IMR-90 (cell line): ENCODE measurements at regions not wholly inside any gene's neighbourhood (a gene's known extent, or its start where the extent isn't known, plus 50 kb on each side); places are given as distances from the start of the nearest gene placed in this dataset.

ENCODE experiments used
- ATAC-seq: fragments of 200-7000 bp; cut with Tn5 transposase; 2 replicates; pipeline ENCODE4 v1.9.1; 2020; ENCODE audit warnings: low read depth, mild to moderate bottlenecking, moderate library complexity
- BruUV-seq: library from RNA; stranded (reverse); fragments of 400-500 nt; replicated peaks from 2 replicates; lab custom pipeline; 2021; lab: Mats Ljungman, UMichigan
- CTCF ChIA-PET: fragments of 300-600 bp; formaldehyde crosslinking; extraction: SDS; loops from one replicate; lab custom pipeline; 2021; ENCODE audit warnings: antibody characterized with exemption; lab: Yijun Ruan, JAX
- POLR2A ChIA-PET: fragments of 300-600 bp; sonication (Branson Sonifier 250); formaldehyde crosslinking; loops from one replicate; lab custom pipeline; 2022; ENCODE audit warnings: antibody characterized with exemption; ENCODE audit not compliant: unreplicated experiment; lab: Charles Lee
- DNase-seq: peaks from one replicate; pipeline ENCODE4 v3.0.0; 2013
- H2AFZ ChIP-seq: replicated peaks from 2 replicates; pipeline ENCODE3; 2013; ENCODE audit warnings: low read length, mild to moderate bottlenecking; ENCODE audit not compliant: poor library complexity
- H2AK5ac ChIP-seq: 2 replicates; pipeline ENCODE4 v1.6.1; 2013; ENCODE audit warnings: low read depth, low read length, inconsistent platforms
- H2AK9ac ChIP-seq: replicated peaks from 2 replicates; pipeline ENCODE3; 2013; ENCODE audit warnings: mild to moderate bottlenecking, low read depth, low read length, moderate library complexity; ENCODE audit not compliant: poor library complexity
- H2BK120ac ChIP-seq: 2 replicates; pipeline ENCODE4 v1.6.1; 2013; ENCODE audit warnings: low read depth, low read length, inconsistent platforms
- H2BK15ac ChIP-seq: 3 replicates; pipeline ENCODE4 v1.6.1; 2013; ENCODE audit warnings: low read depth, low read length, inconsistent platforms
- H2BK20ac ChIP-seq: 2 replicates; pipeline ENCODE4 v1.6.1; 2013; ENCODE audit warnings: low read depth, mild to moderate bottlenecking, inconsistent platforms, low read length, moderate library complexity
- H2BK5ac ChIP-seq: 2 replicates; pipeline ENCODE4 v1.6.1; 2013; ENCODE audit warnings: mild to moderate bottlenecking, low read depth, low read length, inconsistent platforms; ENCODE audit not compliant: poor library complexity, severe bottlenecking
- H3K14ac ChIP-seq: replicated peaks from 2 replicates; pipeline ENCODE4 v1.6.1; 2013; ENCODE audit warnings: low read depth, low read length, inconsistent platforms
- H3K18ac ChIP-seq: 2 replicates; pipeline ENCODE4 v1.6.1; 2013; ENCODE audit warnings: low read depth, low read length, control low read depth
- H3K23ac ChIP-seq: 2 replicates; pipeline ENCODE4 v1.6.1; 2013; ENCODE audit warnings: low read depth, low read length, inconsistent platforms
- H3K27ac ChIP-seq: 2 replicates; pipeline ENCODE4 v1.5.1; 2013; ENCODE audit warnings: mild to moderate bottlenecking, control low read depth, low read length; ENCODE audit not compliant: insufficient read depth
- H3K27me3 ChIP-seq: 2 replicates; pipeline ENCODE4 v1.6.1; 2013; ENCODE audit warnings: low read length; ENCODE audit not compliant: control insufficient read depth, insufficient read depth
- H3K36me3 ChIP-seq: 2 replicates; pipeline ENCODE4 v1.6.1; 2013; ENCODE audit warnings: low read length, mixed read lengths; ENCODE audit not compliant: control insufficient read depth, insufficient read depth
- H3K4ac ChIP-seq: 2 replicates; pipeline ENCODE4 v1.6.1; 2013; ENCODE audit warnings: low read depth, low read length, inconsistent platforms
- H3K4me1 ChIP-seq: 2 replicates; pipeline ENCODE4 v1.6.1; 2013; ENCODE audit warnings: low read length, mixed read lengths; ENCODE audit not compliant: control insufficient read depth, insufficient read depth
- H3K4me2 ChIP-seq: 2 replicates; pipeline ENCODE4 v1.6.1; 2013; ENCODE audit warnings: low read depth, mild to moderate bottlenecking, control low read depth, low read length, moderate library complexity
- H3K4me3 ChIP-seq: 2 replicates; pipeline ENCODE4 v1.5.1; 2013; ENCODE audit warnings: low read depth, mild to moderate bottlenecking, control low read depth, low read length, moderate library complexity; ENCODE audit not compliant: insufficient read depth
- H3K56ac ChIP-seq: 2 replicates; pipeline ENCODE4 v1.6.1; 2013; ENCODE audit warnings: low read length, inconsistent platforms; ENCODE audit not compliant: insufficient read depth; ENCODE audit errors: extremely low read depth
- H3K79me1 ChIP-seq, 2 experiments: 2 replicates each; pipeline ENCODE4 v1.6.1; 2013; ENCODE audit warnings: low read length in 2 of 2, inconsistent platforms in 1 of 2, low read depth in 1 of 2
- H3K9ac ChIP-seq: 2 replicates; pipeline ENCODE4 v1.6.1; 2013; ENCODE audit warnings: low read depth, low read length, control low read depth
- H3K9me1 ChIP-seq: 2 replicates; pipeline ENCODE4 v1.6.1; 2013; ENCODE audit warnings: low read length, inconsistent platforms; ENCODE audit not compliant: insufficient read depth
- H3K9me3 ChIP-seq: 2 replicates; pipeline ENCODE4 v1.6.1; 2013; ENCODE audit warnings: low read length; ENCODE audit not compliant: control insufficient read depth, insufficient read depth
- H4K20me1 ChIP-seq: 2 replicates; pipeline ENCODE4 v1.6.1; 2013; ENCODE audit warnings: low read length, inconsistent platforms; ENCODE audit not compliant: insufficient read depth
- H4K5ac ChIP-seq: 2 replicates; pipeline ENCODE4 v1.6.1; 2013; ENCODE audit warnings: mild to moderate bottlenecking, low read depth, low read length, control low read depth
- H4K8ac ChIP-seq, 2 experiments: 2 replicates each; pipeline ENCODE4 v1.6.1; 2013; ENCODE audit warnings: low read depth in 2 of 2, low read length in 2 of 2, control low read depth in 1 of 2, inconsistent platforms in 1 of 2
- H4K91ac ChIP-seq: 2 replicates; pipeline ENCODE4 v1.6.1; 2013; ENCODE audit warnings: low read depth, low read length, inconsistent platforms; ENCODE audit not compliant: insufficient read depth
- BHLHE40 ChIP-seq: fragments of 150-350 bp; IDR thresholded peaks from 2 replicates; pipeline ENCODE4 v1.6.1; 2016; ENCODE audit warnings: mild to moderate bottlenecking, low read depth, low read length
- CEBPB ChIP-seq: IDR thresholded peaks from 2 replicates; pipeline ENCODE4 v1.6.1; 2012; ENCODE audit warnings: low read depth, low read length, improper control_type of control experiment
- CHD1 ChIP-seq: IDR thresholded peaks from 2 replicates; pipeline ENCODE4 v1.6.1; 2012; ENCODE audit warnings: low read depth, low read length, improper control_type of control experiment
- WGBS, 2 experiments: methylation state at CpG; one replicate each; pipeline versions ENCODE4 v1.1.5 to v1.1.7; 2013; ENCODE audit warnings: missing lambda C conversion rate in 2 of 2; ENCODE audit not compliant: insufficient read length in 1 of 2; ENCODE audit errors: extremely low coverage in 2 of 2; 5-methylcytosine and 5-hydroxymethylcytosine counted together
- dilution Hi-C: fragments of 300-500 bp; cut with HindIII; formaldehyde crosslinking; loops from one replicate; pipeline ENCODE4 v1.14.3; 2018; ENCODE audit warnings: low sequenced_read_pairs; ENCODE audit not compliant: unreplicated experiment
- in situ Hi-C: fragments of 300-500 bp; cut with MboI; formaldehyde crosslinking; loops from 3 replicates; pipeline ENCODE4 v1.14.3; 2019; ENCODE audit warnings: low sequenced_read_pairs, inconsistent platforms, mixed read lengths
- intact Hi-C: fragments of 100-400 bp; cut with micrococcal nuclease; formaldehyde crosslinking; loops from 2 replicates; pipeline ENCODE4 v1.10.0; 2022
- TF ChIP-seq, protein P1 (sequence below): fragments of 150-350 bp; IDR thresholded peaks from 2 replicates; pipeline ENCODE4 v1.6.1; 2017; ENCODE audit warnings: mild to moderate bottlenecking, antibody characterized with exemption, low read length, low read depth

GRCh38 chr1:188433425-188433824, 1604.7 kb downstream of the PLA2G4A start:
- H3K27me3 ChIP-seq: no peaks in the 10 kb centered on the region
- no peak overlapping the region for H3K4me3 ChIP-seq
- WGBS, 2 experiments: no CpG with 5 or more reads among the region's 2 CpGs
- no peaks in the 10 kb centered on the region for H3K79me1 ChIP-seq
- H3K23ac ChIP-seq: no peak overlapping the region
- peak; percentile 83 for DNase-seq
- H2AK9ac ChIP-seq: no peak overlapping the region
- in situ Hi-C loops: no loop called here
- no peak overlapping the region for H3K27ac ChIP-seq
- dilution Hi-C loops: no loop called here
- ChIA-PET CTCF (interaction anchor here (0.7 kb wide), 1 partner anchor 250 kb away, joined by 5 read pairs; no protein-coding TSS in a partner anchor), POLR2A (no interaction called here)
- ATAC-seq: peak; percentile 77
- H3K56ac ChIP-seq: no peak overlapping the region
- no peaks in the 10 kb centered on the region for H3K9me1 ChIP-seq
- no TSS peak for BruUV-seq
- H3K14ac ChIP-seq: no peak overlapping the region
- no peaks in the 10 kb centered on the region for H3K4me1 ChIP-seq
- H4K8ac ChIP-seq: no peak overlapping the region
- H4K5ac ChIP-seq: no peak overlapping the region
- H2BK120ac ChIP-seq: no peak overlapping the region
- H2AFZ ChIP-seq: no peak overlapping the region
- no peak overlapping the region for H3K18ac ChIP-seq
- H3K4me2 ChIP-seq: no peak overlapping the region
- H2BK15ac ChIP-seq: no peak overlapping the region
- peak overlapping the region; percentile 54 for H2BK5ac ChIP-seq
- TF ChIP-seq, protein P1, sequence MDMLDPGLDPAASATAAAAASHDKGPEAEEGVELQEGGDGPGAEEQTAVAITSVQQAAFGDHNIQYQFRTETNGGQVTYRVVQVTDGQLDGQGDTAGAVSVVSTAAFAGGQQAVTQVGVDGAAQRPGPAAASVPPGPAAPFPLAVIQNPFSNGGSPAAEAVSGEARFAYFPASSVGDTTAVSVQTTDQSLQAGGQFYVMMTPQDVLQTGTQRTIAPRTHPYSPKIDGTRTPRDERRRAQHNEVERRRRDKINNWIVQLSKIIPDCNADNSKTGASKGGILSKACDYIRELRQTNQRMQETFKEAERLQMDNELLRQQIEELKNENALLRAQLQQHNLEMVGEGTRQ: no peak
- no peak for TF ChIP-seq BHLHE40
- peak; percentile 70; the same call in 1 of the 2 replicates for TF ChIP-seq CEBPB
- no peak for TF ChIP-seq CHD1
- H3K36me3 ChIP-seq: no peaks in the 10 kb centered on the region
- H3K4ac ChIP-seq: no peak overlapping the region
- H2BK20ac ChIP-seq: no peak overlapping the region
- H4K91ac ChIP-seq: no peak overlapping the region
- no peaks in the 10 kb centered on the region for H4K20me1 ChIP-seq
- intact Hi-C loops: no loop called here
- H3K9me3 ChIP-seq: no peaks in the 10 kb centered on the region
- no peak overlapping the region for H2AK5ac ChIP-seq
- no peak overlapping the region for H3K9ac ChIP-seq
